ENCODE measurements at regions not wholly inside any gene's neighbourhood (a gene's known extent, or its start where the extent isn't known, plus 50 kb on each side); places are given as distances from the start of the nearest gene placed in this dataset.

GRCh38 chr20:19890445-19891051, 126.6 kb upstream of the NAA20 start:
- TF ChIP-seq POLR2A (IDR thresholded peaks at IDR 0.05; ENCODE audit: extremely low read depth, insufficient read length) (no peak), MYC (IDR thresholded peaks at IDR 0.05; ENCODE audit: low read depth, low read length) (no peak)
- TF ChIP-seq, protein P1, sequence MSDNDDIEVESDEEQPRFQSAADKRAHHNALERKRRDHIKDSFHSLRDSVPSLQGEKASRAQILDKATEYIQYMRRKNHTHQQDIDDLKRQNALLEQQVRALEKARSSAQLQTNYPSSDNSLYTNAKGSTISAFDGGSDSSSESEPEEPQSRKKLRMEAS (IDR thresholded peaks at IDR 0.05; ENCODE audit: low read depth, low read length) = no peak
- TF ChIP-seq, protein P2, sequence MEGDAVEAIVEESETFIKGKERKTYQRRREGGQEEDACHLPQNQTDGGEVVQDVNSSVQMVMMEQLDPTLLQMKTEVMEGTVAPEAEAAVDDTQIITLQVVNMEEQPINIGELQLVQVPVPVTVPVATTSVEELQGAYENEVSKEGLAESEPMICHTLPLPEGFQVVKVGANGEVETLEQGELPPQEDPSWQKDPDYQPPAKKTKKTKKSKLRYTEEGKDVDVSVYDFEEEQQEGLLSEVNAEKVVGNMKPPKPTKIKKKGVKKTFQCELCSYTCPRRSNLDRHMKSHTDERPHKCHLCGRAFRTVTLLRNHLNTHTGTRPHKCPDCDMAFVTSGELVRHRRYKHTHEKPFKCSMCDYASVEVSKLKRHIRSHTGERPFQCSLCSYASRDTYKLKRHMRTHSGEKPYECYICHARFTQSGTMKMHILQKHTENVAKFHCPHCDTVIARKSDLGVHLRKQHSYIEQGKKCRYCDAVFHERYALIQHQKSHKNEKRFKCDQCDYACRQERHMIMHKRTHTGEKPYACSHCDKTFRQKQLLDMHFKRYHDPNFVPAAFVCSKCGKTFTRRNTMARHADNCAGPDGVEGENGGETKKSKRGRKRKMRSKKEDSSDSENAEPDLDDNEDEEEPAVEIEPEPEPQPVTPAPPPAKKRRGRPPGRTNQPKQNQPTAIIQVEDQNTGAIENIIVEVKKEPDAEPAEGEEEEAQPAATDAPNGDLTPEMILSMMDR (IDR thresholded peaks at IDR 0.05; ENCODE audit: low read depth, low read length) = no peak
- no peak for DNase-seq (ENCODE audit: low read depth)
- H3K4me3 ChIP-seq (ENCODE audit: low read depth, low read length) = no peak overlapping the region

DNA sequence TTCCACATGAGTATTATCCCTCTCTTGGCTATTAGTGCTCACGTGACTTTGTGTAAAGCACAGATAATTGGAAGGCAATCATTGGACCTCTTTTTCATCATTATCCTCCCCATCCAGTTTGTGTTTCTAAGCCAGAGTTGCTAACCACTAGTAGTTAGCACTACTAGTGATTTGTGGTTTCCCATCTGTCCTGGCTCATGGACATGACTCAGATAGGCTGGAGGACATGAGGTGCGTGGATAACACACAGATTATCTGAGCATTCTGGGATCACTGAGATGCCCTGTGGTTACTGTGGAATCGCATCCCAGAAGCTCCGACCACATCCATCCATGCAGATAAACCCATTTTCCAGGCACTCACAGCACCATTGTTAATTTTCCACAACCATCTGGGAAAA, 123.8 kb upstream of the NAA20 start:
- no peak for TF ChIP-seq MYC (IDR thresholded peaks at IDR 0.05; ENCODE audit: low read depth, low read length)
- TF ChIP-seq, protein P1 (IDR thresholded peaks at IDR 0.05; ENCODE audit: low read depth, low read length) = no peak
- TF ChIP-seq POLR2A (IDR thresholded peaks at IDR 0.05; ENCODE audit: extremely low read depth, insufficient read length) = no peak
- TF ChIP-seq, protein P2 (IDR thresholded peaks at IDR 0.05; ENCODE audit: low read depth, low read length) = no peak
- no peak overlapping the region for H3K4me3 ChIP-seq (ENCODE audit: low read depth, low read length)
- no peak for DNase-seq (ENCODE audit: low read depth)

GRCh38 chr20:19895761-19896160, 121.4 kb upstream of the NAA20 start:
- no peak overlapping the region for H3K4me3 ChIP-seq (ENCODE audit: low read depth, low read length)
- TF ChIP-seq MYC (IDR thresholded peaks at IDR 0.05; ENCODE audit: low read depth, low read length) = no peak
- TF ChIP-seq, protein P1 (IDR thresholded peaks at IDR 0.05; ENCODE audit: low read depth, low read length) = no peak
- TF ChIP-seq POLR2A (IDR thresholded peaks at IDR 0.05; ENCODE audit: extremely low read depth, insufficient read length) = no peak
- TF ChIP-seq, protein P2 (IDR thresholded peaks at IDR 0.05; ENCODE audit: low read depth, low read length) = no peak
- DNase-seq (ENCODE audit: low read depth) = no peak

DNA sequence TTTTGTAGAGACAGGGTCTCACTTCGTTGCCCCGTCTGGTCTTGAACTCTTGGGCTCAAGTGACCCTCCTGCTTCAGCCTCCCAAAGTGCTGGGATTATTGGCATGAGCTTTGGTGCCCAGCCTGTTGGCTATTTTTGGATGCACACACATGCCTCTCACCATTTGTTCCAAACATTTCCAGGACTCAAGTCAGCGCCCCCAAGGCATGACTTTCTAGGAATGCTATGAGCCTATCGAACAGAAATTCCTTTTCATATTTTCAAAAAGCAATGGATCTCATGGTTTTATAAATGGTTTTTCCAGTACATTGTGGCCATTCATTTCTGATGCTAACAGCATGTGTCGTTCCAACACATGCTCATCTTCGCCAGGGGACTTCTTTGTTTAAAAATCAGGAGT, 119.3 kb upstream of the NAA20 start:
- DNase-seq (ENCODE audit: low read depth) = no peak
- TF ChIP-seq, protein P1 (IDR thresholded peaks at IDR 0.05; ENCODE audit: low read depth, low read length) = no peak
- no peak for TF ChIP-seq MYC (IDR thresholded peaks at IDR 0.05; ENCODE audit: low read depth, low read length)
- no peak overlapping the region for H3K4me3 ChIP-seq (ENCODE audit: low read depth, low read length)

GRCh38 chr20:19901226-19901625, 115.9 kb upstream of the NAA20 start:
- H3K4me3 ChIP-seq (ENCODE audit: low read depth, low read length) = no peak overlapping the region
- DNase-seq (ENCODE audit: low read depth) = no peak
- TF ChIP-seq, protein P1 (IDR thresholded peaks at IDR 0.05; ENCODE audit: low read depth, low read length) = no peak
- no peak for TF ChIP-seq POLR2A (IDR thresholded peaks at IDR 0.05; ENCODE audit: extremely low read depth, insufficient read length)
- TF ChIP-seq MYC (IDR thresholded peaks at IDR 0.05; ENCODE audit: low read depth, low read length) = no peak
- TF ChIP-seq, protein P2 (IDR thresholded peaks at IDR 0.05; ENCODE audit: low read depth, low read length) = no peak

DNA sequence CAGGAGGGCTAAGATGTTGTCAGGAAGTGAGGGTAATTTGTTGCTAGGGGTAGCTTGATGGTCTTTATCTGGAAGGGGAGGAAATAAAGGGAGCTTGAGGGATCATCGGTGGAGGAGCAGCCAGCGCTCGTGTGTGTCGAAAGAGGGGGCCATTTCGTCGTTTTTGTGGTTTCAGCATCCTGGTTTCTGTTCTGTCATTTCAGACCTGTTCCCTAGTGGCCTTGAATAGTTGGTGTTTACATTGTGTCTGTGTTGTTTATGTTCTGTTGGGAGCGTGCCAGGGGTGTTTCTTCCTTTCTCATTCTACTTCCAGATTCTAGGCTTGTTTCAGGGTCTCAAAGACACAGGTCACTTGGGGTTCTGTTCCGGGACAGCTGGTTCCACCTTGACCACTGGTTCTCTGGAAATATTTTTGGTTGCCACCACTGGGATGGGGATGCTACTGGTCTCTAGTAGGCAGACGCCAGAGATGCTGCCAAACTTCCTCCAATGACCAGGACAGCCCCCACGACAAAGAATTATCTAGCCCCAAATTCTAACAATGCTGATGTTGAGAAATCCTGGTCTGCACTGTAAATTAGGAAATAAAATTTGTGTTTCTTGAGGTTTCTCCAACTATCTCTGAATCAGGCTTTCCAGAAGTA, 113.9 kb upstream of the NAA20 start:
- TF ChIP-seq, protein P1 (IDR thresholded peaks at IDR 0.05; ENCODE audit: low read depth, low read length) = peak; percentile 57
- peak; percentile 40; the same call in 1 of the 2 replicates for TF ChIP-seq MYC (IDR thresholded peaks at IDR 0.05; ENCODE audit: low read depth, low read length)
- no peak for TF ChIP-seq POLR2A (IDR thresholded peaks at IDR 0.05; ENCODE audit: extremely low read depth, insufficient read length)
- TF ChIP-seq, protein P2 (IDR thresholded peaks at IDR 0.05; ENCODE audit: low read depth, low read length) = peak; percentile 34
- no peak overlapping the region for H3K4me3 ChIP-seq (ENCODE audit: low read depth, low read length)
- DNase-seq (ENCODE audit: low read depth) = peak; percentile 90
